HG02943 (cell line): ENCODE measurements at regions not wholly inside any gene's neighbourhood (a gene's known extent, or its start where the extent isn't known, plus 50 kb on each side); places are given as distances from the start of the nearest gene placed in this dataset.
"Not testable (repeated sequence)": the region's sequence is repeated elsewhere in the genome, so short reads cannot be mapped to it uniquely, and the experiment has no call there.

Experiments
- ATAC-seq: cut with Tn5 transposase; IDR thresholded peaks from one replicate; pipeline ENCODE4 v1.9.1; 2021; ENCODE audit warnings: mild to moderate bottlenecking, low read depth, moderate library complexity; ENCODE audit not compliant: unreplicated experiment

- ATAC-seq: not testable (repeated sequence)
These were observed 63.3 kb upstream of the FRG2B start for GRCh38 chr10:133689897-133690296.

GRCh38 chr10:133688441-133688912, 61.9 kb upstream of the FRG2B start:
- ATAC-seq: peak; percentile 32

GRCh38 chr10:133687689-133688440, 61.3 kb upstream of the FRG2B start:
- peak; percentile 49 for ATAC-seq

GRCh38 chr10:133686992-133687391, 60.4 kb upstream of the FRG2B start:
- ATAC-seq: not testable (repeated sequence)
